Transverse colon (tissue), 4 donors: ENCODE measurements at regions not wholly inside any gene's neighbourhood (a gene's known extent, or its start where the extent isn't known, plus 50 kb on each side); places are given as distances from the start of the nearest gene placed in this dataset.
"Not testable (repeated sequence)": the region's sequence is repeated elsewhere in the genome, so short reads cannot be mapped to it uniquely, and the experiment has no call there.

Source experiments
- DNase-seq: peaks from one replicate; pipeline ENCODE4 v3.0.0-alpha.2; 2019
- H3K27ac ChIP-seq, 4 donors: fragments of 200-600 bp; sonication (generic); 2 replicates each; pipeline ENCODE4 v1.5.1; 2016 to 2018; ENCODE audit warnings: inconsistent platforms in 4 of 4
- H3K27me3 ChIP-seq: fragments of 200-600 bp; sonication (generic); 2 replicates; pipeline ENCODE4 v1.5.1; 2017; ENCODE audit warnings: inconsistent platforms
- H3K36me3 ChIP-seq, 4 donors: fragments of 200-600 bp; sonication (generic); 2 replicates each; pipeline ENCODE4 v1.5.1; 2017 to 2019; ENCODE audit warnings: inconsistent platforms in 4 of 4
- H3K4me1 ChIP-seq, 4 donors: fragments of 200-600 bp; sonication (generic); 2 replicates each; pipeline ENCODE4 v1.5.1; 2017 to 2020; ENCODE audit warnings: inconsistent platforms in 4 of 4
- H3K4me3 ChIP-seq, 4 donors: fragments of 200-600 bp; sonication (generic); 1 replicate in 1 of 4; 2 replicates in 3 of 4; pipeline versions ENCODE4 v1.5.1 to v1.6.1; 2017 to 2019; ENCODE audit warnings: inconsistent platforms in 4 of 4
- H3K9me3 ChIP-seq, 2 donors: fragments of 200-600 bp; sonication (generic); 2 replicates each; pipeline ENCODE4 v1.5.1; 2017 to 2019; ENCODE audit warnings: inconsistent platforms in 2 of 2
- CTCF ChIP-seq, 5 experiments: fragments of 200-600 bp in 3 of 5; fragments of 450-650 bp in 2 of 5; sonication (generic) in 3 of 5; IDR thresholded peaks; 1 replicate in 2 of 5; 2 replicates in 3 of 5; pipeline ENCODE4 v1.5.1; 2016 to 2017; ENCODE audit warnings: antibody characterized with exemption in 5 of 5, inconsistent platforms in 3 of 5, mild to moderate bottlenecking in 2 of 5, moderate library complexity in 1 of 5
- EP300 ChIP-seq: sonication (generic); formaldehyde crosslinking; IDR thresholded peaks from one replicate; pipeline ENCODE4 v1.6.1; 2017; ENCODE audit warnings: antibody characterized with exemption, low read depth
- POLR2A ChIP-seq: fragments of 450-650 bp; IDR thresholded peaks from one replicate; pipeline ENCODE4 v1.6.1; 2016; ENCODE audit warnings: antibody characterized with exemption, mild to moderate bottlenecking, moderate library complexity
- POLR2AphosphoS5 ChIP-seq, 3 donors: sonication (generic); formaldehyde crosslinking; IDR thresholded peaks; one replicate each; pipeline ENCODE4 v1.6.1; 2016; ENCODE audit warnings: antibody characterized with exemption in 3 of 3
- whole genome bisulfite sequencing, 2 donors: methylation state at CpG; one replicate each; pipeline ENCODE4 v1.1.5; 2018; ENCODE audit warnings: low coverage in 1 of 2; 5-methylcytosine and 5-hydroxymethylcytosine counted together
- in situ Hi-C, 4 donors: fragments of 200-750 bp; cut with MboI; loops; one replicate each; pipeline versions ENCODE4 v1.15.0 to v1.15.1; 2017; ENCODE audit warnings: low sequenced_read_pairs in 3 of 4, low pct_ligation_motif_present in 1 of 4, low pct_unique_long_range_greater_than_20kb in 1 of 4
- intact Hi-C: fragments of 100-400 bp; cut with DNase I; formaldehyde crosslinking; loops from one replicate; pipeline ENCODE4 v1.15.1; 2023; ENCODE audit warnings: low total_unique reads

DNA sequence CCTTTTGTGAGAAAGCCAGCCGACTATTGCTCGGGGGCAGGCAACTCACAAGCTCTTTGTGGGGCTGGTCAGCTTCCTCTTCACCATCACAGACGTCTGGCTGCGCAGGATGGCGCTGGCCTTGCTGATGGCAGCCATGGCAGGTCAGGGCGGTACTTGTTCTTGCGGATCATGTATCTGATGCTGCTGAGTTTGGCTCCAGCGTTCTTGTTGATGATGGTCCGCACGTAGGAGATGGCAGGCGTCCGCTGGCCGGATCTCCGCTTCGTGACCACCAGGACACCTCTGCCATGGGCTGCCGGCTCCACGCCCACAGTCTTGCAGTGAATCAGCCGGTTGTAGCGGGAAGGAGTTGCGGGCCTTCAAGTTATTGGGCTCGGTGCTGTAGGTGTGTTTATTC, 67.9 kb upstream of the SLC7A14 start:
- TF ChIP-seq EP300 (no peak), CTCF (IDR thresholded peaks at IDR 0.05) (no peak), POLR2AphosphoS5 (IDR thresholded peaks at IDR 0.05) (no peak), POLR2A (no peak)
- H3K4me1 ChIP-seq: no peaks in the 10 kb centered on the region
- no peaks in the 10 kb centered on the region for H3K9me3 ChIP-seq
- no peak for DNase-seq
- 91% methylated on average over 21 of the region's 21 CpGs; no CpG with 5 or more reads in 1 of the 2 donors for WGBS, 2 donors
- H3K36me3 ChIP-seq: no peaks in the 10 kb centered on the region
- in situ Hi-C loops (no loop called here), intact Hi-C loops (no loop called here)
- H3K27ac ChIP-seq: no peak overlapping the region
- H3K27me3 ChIP-seq: peaks cover 4% of the 10 kb centered on the region
- H3K4me3 ChIP-seq: no peak overlapping the region

GRCh38 chr3:170651260-170651845, 65.5 kb upstream of the SLC7A14 start:
- Histone ChIP-seq H3K27ac (no peak overlapping the region), H3K4me3 (no peak overlapping the region), H3K9me3 (no peaks in the 10 kb centered on the region), H3K4me1 (no peaks in the 10 kb centered on the region), H3K36me3 (no peaks in the 10 kb centered on the region), H3K27me3 (peaks cover 4% of the 10 kb centered on the region)
- DNase-seq: no peak
- 48 to 82% methylated on average over 2 to 7 of the region's 7 CpGs for WGBS, 2 donors
- intact Hi-C loops: no loop called here
- in situ Hi-C loops: no loop called here
- TF ChIP-seq EP300 (no peak), POLR2AphosphoS5 (IDR thresholded peaks at IDR 0.05) (no peak), POLR2A (no peak), CTCF (IDR thresholded peaks at IDR 0.05) (no peak)

DNA sequence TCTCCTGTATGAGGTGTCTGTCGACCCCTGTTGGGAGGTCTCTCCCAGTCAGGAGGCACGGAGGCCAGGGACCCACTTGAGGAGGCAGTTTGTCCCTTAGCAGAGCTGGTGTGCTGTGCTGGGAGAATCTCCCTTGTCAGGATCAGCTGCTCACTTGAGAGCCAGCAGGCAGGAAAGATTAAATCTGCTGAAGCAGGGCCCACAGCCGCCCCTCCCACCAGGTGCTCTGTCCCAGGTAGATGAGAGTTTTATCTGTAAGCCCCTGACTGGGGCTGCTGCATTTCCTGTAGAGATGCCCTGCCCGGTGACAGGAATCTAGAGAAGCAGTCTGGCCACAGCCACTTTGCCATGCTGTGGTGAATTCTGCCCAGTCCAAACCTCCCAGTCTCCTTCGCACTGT, 64.7 kb upstream of the SLC7A14 start:
- WGBS, 2 donors: 71 to 80% methylated on average over 1 to 5 of the region's 5 CpGs
- not testable (repeated sequence) for H3K27ac ChIP-seq

DNA sequence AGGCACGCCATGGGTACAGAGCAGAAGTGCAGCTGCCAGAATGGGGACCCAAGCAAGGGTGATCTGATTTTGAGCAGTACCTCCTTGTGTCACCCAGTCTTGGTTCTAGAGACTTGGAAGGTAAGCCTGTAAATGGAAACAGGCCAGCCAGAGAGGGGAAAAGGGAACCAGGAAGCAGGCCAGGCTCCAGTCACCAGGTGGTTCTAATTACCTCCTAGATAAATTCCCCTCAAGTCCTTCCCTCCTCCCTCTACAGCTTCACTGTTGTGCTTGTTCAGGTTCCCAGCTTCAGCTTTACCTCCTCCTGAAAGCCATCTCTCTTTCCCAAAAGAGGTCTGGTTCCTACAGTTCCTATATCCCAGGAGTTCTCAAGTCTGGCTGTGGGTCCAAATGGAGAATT, 58.8 kb upstream of the SLC7A14 start:
- in situ Hi-C loops (no loop called here), intact Hi-C loops (no loop called here)
- no peak overlapping the region for H3K27ac ChIP-seq
- TF ChIP-seq POLR2AphosphoS5 (IDR thresholded peaks at IDR 0.05) (no peak), CTCF (IDR thresholded peaks at IDR 0.05) (no peak), EP300 (no peak), POLR2A (no peak)
- no peak overlapping the region for H3K4me3 ChIP-seq
- H3K4me1 ChIP-seq: no peaks in the 10 kb centered on the region
- no peaks in the 10 kb centered on the region for H3K27me3 ChIP-seq
- 83% methylated on average over 1 of the region's 1 CpG; no CpG with 5 or more reads in 1 of the 2 donors for WGBS, 2 donors
- DNase-seq: no peak
- no peaks in the 10 kb centered on the region for H3K9me3 ChIP-seq
- H3K36me3 ChIP-seq: no peaks in the 10 kb centered on the region

More for the DNA sequence above, 64.7 kb upstream of the SLC7A14 start:
- intact Hi-C loops, in situ Hi-C loops, H3K36me3 ChIP-seq, H3K9me3 ChIP-seq, H3K4me1 ChIP-seq, DNase-seq, H3K27me3 ChIP-seq, H3K4me3 ChIP-seq: not testable (repeated sequence)

DNA sequence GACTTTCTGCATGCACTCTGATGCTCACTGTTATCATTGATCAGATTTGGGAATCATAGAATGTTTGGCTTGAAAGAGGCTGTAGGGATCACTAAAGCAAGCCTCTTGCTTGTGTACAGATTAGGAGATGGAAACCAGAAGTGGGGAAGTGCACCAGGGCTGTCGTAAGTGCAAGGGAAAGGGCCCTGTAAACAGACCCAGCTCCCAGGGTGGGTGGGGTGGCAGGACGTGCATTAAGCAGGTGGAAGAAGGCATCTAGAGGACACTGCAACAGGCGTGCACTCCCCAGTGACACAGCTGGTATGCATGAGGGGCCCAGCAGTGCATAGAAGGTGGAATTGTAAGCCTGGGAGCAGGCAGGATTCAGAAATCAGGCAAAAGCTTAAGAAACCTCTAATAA, 58.0 kb upstream of the SLC7A14 start:
- H3K27ac ChIP-seq: no peak overlapping the region

More for the DNA sequence above, 58.0 kb upstream of the SLC7A14 start:
- 63 to 86% methylated on average over 3 of the region's 3 CpGs for WGBS, 2 donors
- in situ Hi-C loops (no loop called here), intact Hi-C loops (no loop called here)
- H3K27me3 ChIP-seq: no peaks in the 10 kb centered on the region
- H3K36me3 ChIP-seq: no peaks in the 10 kb centered on the region
- no peak for DNase-seq
- TF ChIP-seq POLR2AphosphoS5 (IDR thresholded peaks at IDR 0.05): no peak
- TF ChIP-seq CTCF (IDR thresholded peaks at IDR 0.05): no peak
- no peak for TF ChIP-seq EP300
- no peak for TF ChIP-seq POLR2A
- H3K4me3 ChIP-seq: no peak overlapping the region
- no peaks in the 10 kb centered on the region for H3K4me1 ChIP-seq
- no peaks in the 10 kb centered on the region for H3K9me3 ChIP-seq
